Thyroid gland (tissue), 4 donors: ENCODE measurements at regions not wholly inside any gene's neighbourhood (a gene's known extent, or its start where the extent isn't known, plus 50 kb on each side); places are given as distances from the start of the nearest gene placed in this dataset.
"Not testable (repeated sequence)": the region's sequence is repeated elsewhere in the genome, so short reads cannot be mapped to it uniquely, and the experiment has no call there.

Experiments
- DNase-seq, 2 donors: peaks; one replicate each; pipeline ENCODE4 v3.0.0-alpha.2; 2019
- H3K27ac ChIP-seq, 3 donors: fragments of 200-600 bp; sonication (generic); 1 replicate in 2 of 3; 2 replicates in 1 of 3; pipeline ENCODE4 v1.5.1; 2016 to 2019; ENCODE audit warnings: mild to moderate bottlenecking in 1 of 3, moderate library complexity in 1 of 3
- H3K27me3 ChIP-seq: fragments of 200-600 bp; sonication (generic); one replicate; pipeline ENCODE4 v1.5.1; 2019
- H3K36me3 ChIP-seq, 2 donors: fragments of 200-600 bp; sonication (generic); one replicate each; pipeline ENCODE4 v1.5.1; 2016 to 2019
- H3K4me1 ChIP-seq, 2 donors: fragments of 200-600 bp; sonication (generic); one replicate each; pipeline ENCODE4 v1.5.1; 2017 to 2019
- H3K4me3 ChIP-seq, 3 donors: fragments of 200-600 bp; sonication (generic); replicated peaks in 1 of 3; 1 replicate in 2 of 3; 2 replicates in 1 of 3; pipeline ENCODE4 v1.5.1; 2016; ENCODE audit warnings: mild to moderate bottlenecking in 1 of 3
- H3K9me3 ChIP-seq: fragments of 200-600 bp; sonication (generic); one replicate; pipeline ENCODE4 v1.5.1; 2017
- POLR2A ChIP-seq, 2 donors: fragments of 450-650 bp; IDR thresholded peaks; one replicate each; pipeline ENCODE4 v1.6.1; 2017; ENCODE audit warnings: antibody characterized with exemption in 2 of 2, mild to moderate bottlenecking in 2 of 2, moderate library complexity in 1 of 2
- WGBS, 2 donors: methylation state at CpG; one replicate each; pipeline ENCODE4 v1.1.5; 2017; 5-methylcytosine and 5-hydroxymethylcytosine counted together
- intact Hi-C: fragments of 100-400 bp; cut with DNase I; formaldehyde crosslinking; loops from one replicate; pipeline ENCODE4 v1.15.1; 2023
- TF ChIP-seq, protein P1 (sequence below), 6 experiments: fragments of 200-600 bp in 3 of 6; fragments of 450-650 bp in 3 of 6; sonication (generic) in 3 of 6; IDR thresholded peaks; one replicate each; pipeline ENCODE4 v1.5.1; 2016 to 2019; ENCODE audit warnings: antibody characterized with exemption in 6 of 6, mild to moderate bottlenecking in 2 of 6, inconsistent platforms in 1 of 6, moderate library complexity in 1 of 6

- H3K4me3 ChIP-seq, result no peak overlapping the region
- intact Hi-C loops, result loop anchor here (5.0 kb wide), 1 partner anchor 484 kb away; no protein-coding TSS in a partner anchor
- H3K4me1 ChIP-seq, result no peaks in the 10 kb centered on the region
- no peak for DNase-seq
- H3K27ac ChIP-seq, result no peak overlapping the region
- no peaks in the 10 kb centered on the region for H3K9me3 ChIP-seq
- no peaks in the 10 kb centered on the region for H3K36me3 ChIP-seq
- TF ChIP-seq, protein P1, sequence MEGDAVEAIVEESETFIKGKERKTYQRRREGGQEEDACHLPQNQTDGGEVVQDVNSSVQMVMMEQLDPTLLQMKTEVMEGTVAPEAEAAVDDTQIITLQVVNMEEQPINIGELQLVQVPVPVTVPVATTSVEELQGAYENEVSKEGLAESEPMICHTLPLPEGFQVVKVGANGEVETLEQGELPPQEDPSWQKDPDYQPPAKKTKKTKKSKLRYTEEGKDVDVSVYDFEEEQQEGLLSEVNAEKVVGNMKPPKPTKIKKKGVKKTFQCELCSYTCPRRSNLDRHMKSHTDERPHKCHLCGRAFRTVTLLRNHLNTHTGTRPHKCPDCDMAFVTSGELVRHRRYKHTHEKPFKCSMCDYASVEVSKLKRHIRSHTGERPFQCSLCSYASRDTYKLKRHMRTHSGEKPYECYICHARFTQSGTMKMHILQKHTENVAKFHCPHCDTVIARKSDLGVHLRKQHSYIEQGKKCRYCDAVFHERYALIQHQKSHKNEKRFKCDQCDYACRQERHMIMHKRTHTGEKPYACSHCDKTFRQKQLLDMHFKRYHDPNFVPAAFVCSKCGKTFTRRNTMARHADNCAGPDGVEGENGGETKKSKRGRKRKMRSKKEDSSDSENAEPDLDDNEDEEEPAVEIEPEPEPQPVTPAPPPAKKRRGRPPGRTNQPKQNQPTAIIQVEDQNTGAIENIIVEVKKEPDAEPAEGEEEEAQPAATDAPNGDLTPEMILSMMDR (IDR thresholded peaks at IDR 0.05), result no peak
- TF ChIP-seq POLR2A (IDR thresholded peaks at IDR 0.05), result no peak
- 71 to 74% methylated on average over 1 of the region's 1 CpG for WGBS, 2 donors
- no peaks in the 10 kb centered on the region for H3K27me3 ChIP-seq
Measured at GRCh38 chr2:75406131-75406581, 154.6 kb downstream of the EVA1A start.

GRCh38 chr2:75405000-75405399 lies 155.7 kb downstream of the EVA1A start:
- H3K4me1 ChIP-seq, result no peaks in the 10 kb centered on the region
- no peaks in the 10 kb centered on the region for H3K36me3 ChIP-seq
- no peaks in the 10 kb centered on the region for H3K9me3 ChIP-seq
- TF ChIP-seq, protein P1 (IDR thresholded peaks at IDR 0.05), result no peak
- no peak for TF ChIP-seq POLR2A (IDR thresholded peaks at IDR 0.05)
- intact Hi-C loops, result loop anchor here (5.0 kb wide), 2 partner anchors 483 to 718 kb away; no protein-coding TSS in a partner anchor
- no peak overlapping the region for H3K27ac ChIP-seq
- no peak for DNase-seq
- H3K4me3 ChIP-seq, result no peak overlapping the region
- 52 to 59% methylated on average over 3 of the region's 3 CpGs for WGBS, 2 donors
- no peaks in the 10 kb centered on the region for H3K27me3 ChIP-seq

DNA sequence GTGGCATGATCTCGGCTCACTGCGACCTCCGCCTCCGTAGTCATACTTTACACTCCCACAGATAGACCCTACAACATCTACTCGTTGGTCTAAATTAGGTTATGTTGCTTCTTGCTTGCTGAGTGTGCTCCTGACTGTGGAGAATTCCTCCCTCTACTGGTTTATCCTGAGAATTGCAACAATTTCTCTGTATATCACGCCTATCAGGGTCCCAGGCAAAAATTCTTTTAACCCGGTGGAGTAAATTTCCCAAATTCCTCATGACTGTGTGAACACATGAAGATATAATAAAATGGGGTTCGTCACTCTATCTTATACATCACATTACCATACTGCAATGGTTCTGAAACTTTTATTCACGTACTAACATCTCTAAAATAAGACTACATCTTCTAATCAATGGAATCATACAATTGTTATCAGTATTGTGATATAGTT lies 156.7 kb downstream of the EVA1A start:
- WGBS, 2 donors, result 24 to 27% methylated on average over 9 of the region's 9 CpGs
- no peak for DNase-seq
- H3K27ac ChIP-seq, result no peak overlapping the region
- TF ChIP-seq, protein P1 (IDR thresholded peaks at IDR 0.05), result peak in 5 of 6 experiments; percentile 42 to 78 (median 69)
- no peak for TF ChIP-seq POLR2A (IDR thresholded peaks at IDR 0.05)
- no peaks in the 10 kb centered on the region for H3K4me1 ChIP-seq
- no peaks in the 10 kb centered on the region for H3K36me3 ChIP-seq
- intact Hi-C loops, result loop anchor here (5.0 kb wide), 1 partner anchor 717 kb away; no protein-coding TSS in a partner anchor
- H3K9me3 ChIP-seq, result no peaks in the 10 kb centered on the region
- H3K27me3 ChIP-seq, result no peaks in the 10 kb centered on the region
- no peak overlapping the region for H3K4me3 ChIP-seq

DNA sequence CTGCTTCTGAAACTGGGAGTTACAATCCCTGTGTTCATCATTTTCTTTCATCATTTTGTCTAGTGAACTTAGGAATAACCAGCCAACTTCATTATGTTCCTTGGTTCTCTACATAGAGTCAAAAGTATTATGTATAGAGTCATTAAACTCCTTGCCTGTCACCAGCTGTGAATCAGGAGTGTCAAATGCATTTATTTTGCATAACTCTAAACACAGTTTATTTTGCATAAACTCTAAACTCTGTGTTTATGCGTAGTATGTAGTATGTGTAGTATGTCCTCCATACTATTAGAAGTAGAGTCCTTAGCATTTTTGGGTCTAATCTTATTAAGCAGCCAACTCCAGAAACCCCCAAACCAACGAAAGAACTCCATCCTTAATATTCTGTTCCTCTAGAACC lies 164.4 kb downstream of the EVA1A start:
- 91 to 92% methylated on average over 2 of the region's 2 CpGs for WGBS, 2 donors
- no peak for DNase-seq

GRCh38 chr2:75394764-75395163 lies 166.0 kb downstream of the EVA1A start:
- H3K36me3 ChIP-seq, H3K4me3 ChIP-seq, H3K27me3 ChIP-seq, H3K9me3 ChIP-seq, H3K4me1 ChIP-seq, H3K27ac ChIP-seq, intact Hi-C loops, DNase-seq: not testable (repeated sequence)
- WGBS, 2 donors, result 84 to 86% methylated on average over 2 of the region's 2 CpGs

More for the DNA sequence above, 164.4 kb downstream of the EVA1A start:
- no peak overlapping the region for H3K27ac ChIP-seq
- no peaks in the 10 kb centered on the region for H3K36me3 ChIP-seq
- no peaks in the 10 kb centered on the region for H3K27me3 ChIP-seq
- intact Hi-C loops, result no loop called here
- no peak overlapping the region for H3K4me3 ChIP-seq
- no peak for TF ChIP-seq POLR2A (IDR thresholded peaks at IDR 0.05)
- TF ChIP-seq, protein P1 (IDR thresholded peaks at IDR 0.05), result no peak
- no peaks in the 10 kb centered on the region for H3K9me3 ChIP-seq
- H3K4me1 ChIP-seq, result no peaks in the 10 kb centered on the region
